Breast epithelium (tissue), 4 donors: ENCODE measurements at regions not wholly inside any gene's neighbourhood (a gene's known extent, or its start where the extent isn't known, plus 50 kb on each side); places are given as distances from the start of the nearest gene placed in this dataset.

ENCODE experiments used
- DNase-seq, 2 donors: peaks; one replicate each; pipeline ENCODE4 v3.0.0-alpha.2; 2019; ENCODE audit warnings: low spot score in 2 of 2
- H3K27ac ChIP-seq, 2 donors: fragments of 200-600 bp; sonication (generic) in 1 of 2; one replicate each; pipeline ENCODE4 v1.5.1; 2016 to 2019; ENCODE audit warnings: mild to moderate bottlenecking in 1 of 2
- H3K27me3 ChIP-seq, 2 donors: fragments of 200-600 bp; sonication (generic) in 1 of 2; one replicate each; pipeline versions ENCODE4 v1.5.1 to v1.6.0; 2017 to 2019; ENCODE audit warnings: control low read depth in 1 of 2, mild to moderate bottlenecking in 1 of 2
- H3K36me3 ChIP-seq: fragments of 200-600 bp; one replicate; pipeline ENCODE4 v1.5.1; 2019
- H3K4me1 ChIP-seq, 2 donors: fragments of 200-600 bp; sonication (generic); one replicate each; pipeline ENCODE4 v1.5.1; 2016 to 2019; ENCODE audit warnings: control low read depth in 1 of 2
- H3K4me3 ChIP-seq, 3 donors: fragments of 200-600 bp; sonication (generic); 1 replicate in 2 of 3; 2 replicates in 1 of 3; pipeline ENCODE4 v1.5.1; 2016 to 2019; ENCODE audit warnings: mild to moderate bottlenecking in 3 of 3, moderate library complexity in 2 of 3
- H3K9me3 ChIP-seq, 2 donors: fragments of 200-600 bp; sonication (generic) in 1 of 2; one replicate each; pipeline ENCODE4 v1.5.1; 2016 to 2019; ENCODE audit warnings: control low read depth in 1 of 2
- POLR2A ChIP-seq: fragments of 450-650 bp; IDR thresholded peaks from one replicate; pipeline ENCODE4 v1.6.1; 2016; ENCODE audit warnings: antibody characterized with exemption, mild to moderate bottlenecking, moderate library complexity
- POLR2AphosphoS5 ChIP-seq, 3 donors: sonication (generic); formaldehyde crosslinking; IDR thresholded peaks; one replicate each; pipeline ENCODE4 v1.6.1; 2017; ENCODE audit warnings: antibody characterized with exemption in 3 of 3
- intact Hi-C: fragments of 100-400 bp; cut with DNase I; formaldehyde crosslinking; loops from one replicate; pipeline ENCODE4 v1.15.1; 2023; ENCODE audit warnings: low total_unique reads
- TF ChIP-seq, protein P1 (sequence below), 3 donors: fragments of 450-650 bp; IDR thresholded peaks; one replicate each; pipeline ENCODE4 v1.5.1; 2016 to 2017; ENCODE audit warnings: antibody characterized with exemption in 3 of 3, mild to moderate bottlenecking in 3 of 3, moderate library complexity in 3 of 3

- no peak overlapping the region for H3K27ac ChIP-seq
- intact Hi-C loops, result no loop called here
- no peak overlapping the region for H3K4me3 ChIP-seq
- H3K36me3 ChIP-seq, result no peaks in the 10 kb centered on the region
- H3K4me1 ChIP-seq, result no peaks in the 10 kb centered on the region
- H3K9me3 ChIP-seq, result no peaks in the 10 kb centered on the region
- no peak for TF ChIP-seq POLR2AphosphoS5 (IDR thresholded peaks at IDR 0.05)
- TF ChIP-seq, protein P1, sequence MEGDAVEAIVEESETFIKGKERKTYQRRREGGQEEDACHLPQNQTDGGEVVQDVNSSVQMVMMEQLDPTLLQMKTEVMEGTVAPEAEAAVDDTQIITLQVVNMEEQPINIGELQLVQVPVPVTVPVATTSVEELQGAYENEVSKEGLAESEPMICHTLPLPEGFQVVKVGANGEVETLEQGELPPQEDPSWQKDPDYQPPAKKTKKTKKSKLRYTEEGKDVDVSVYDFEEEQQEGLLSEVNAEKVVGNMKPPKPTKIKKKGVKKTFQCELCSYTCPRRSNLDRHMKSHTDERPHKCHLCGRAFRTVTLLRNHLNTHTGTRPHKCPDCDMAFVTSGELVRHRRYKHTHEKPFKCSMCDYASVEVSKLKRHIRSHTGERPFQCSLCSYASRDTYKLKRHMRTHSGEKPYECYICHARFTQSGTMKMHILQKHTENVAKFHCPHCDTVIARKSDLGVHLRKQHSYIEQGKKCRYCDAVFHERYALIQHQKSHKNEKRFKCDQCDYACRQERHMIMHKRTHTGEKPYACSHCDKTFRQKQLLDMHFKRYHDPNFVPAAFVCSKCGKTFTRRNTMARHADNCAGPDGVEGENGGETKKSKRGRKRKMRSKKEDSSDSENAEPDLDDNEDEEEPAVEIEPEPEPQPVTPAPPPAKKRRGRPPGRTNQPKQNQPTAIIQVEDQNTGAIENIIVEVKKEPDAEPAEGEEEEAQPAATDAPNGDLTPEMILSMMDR (IDR thresholded peaks at IDR 0.05), result no peak
- TF ChIP-seq POLR2A, result no peak
- DNase-seq, result no peak
- no peaks in the 10 kb centered on the region for H3K27me3 ChIP-seq
Observed at GRCh38 chr15:37362414-37362813, 262.1 kb upstream of the MEIS2 start.

DNA sequence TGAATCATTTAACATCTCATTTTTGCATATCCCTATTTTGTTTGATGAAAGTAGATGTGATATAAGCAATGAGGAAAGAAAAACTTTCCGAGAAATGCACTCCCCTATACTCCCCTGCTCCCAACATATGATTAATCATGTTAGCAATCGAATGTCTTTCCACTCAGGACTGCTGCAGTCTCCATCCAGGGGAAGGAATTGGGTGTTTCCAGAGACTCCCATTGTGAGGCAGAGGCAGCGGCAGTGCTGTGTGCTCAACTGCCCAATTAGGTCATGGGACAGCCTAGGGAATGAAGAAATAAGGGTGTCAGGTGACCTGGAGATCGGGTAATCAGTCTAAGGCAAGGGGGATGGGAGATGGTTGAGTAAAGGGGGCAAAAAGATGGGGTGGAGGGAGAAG lies 268.6 kb upstream of the MEIS2 start:
- TF ChIP-seq, protein P1 (IDR thresholded peaks at IDR 0.05), result no peak
- TF ChIP-seq POLR2AphosphoS5 (IDR thresholded peaks at IDR 0.05) (no peak), POLR2A (no peak)
- Histone ChIP-seq H3K4me1 (no peaks in the 10 kb centered on the region), H3K4me3 (no peak overlapping the region), H3K9me3 (no peaks in the 10 kb centered on the region), H3K36me3 (no peaks in the 10 kb centered on the region), H3K27me3 (no peaks in the 10 kb centered on the region), H3K27ac (no peak overlapping the region)
- intact Hi-C loops, result no loop called here
- no peak for DNase-seq

DNA sequence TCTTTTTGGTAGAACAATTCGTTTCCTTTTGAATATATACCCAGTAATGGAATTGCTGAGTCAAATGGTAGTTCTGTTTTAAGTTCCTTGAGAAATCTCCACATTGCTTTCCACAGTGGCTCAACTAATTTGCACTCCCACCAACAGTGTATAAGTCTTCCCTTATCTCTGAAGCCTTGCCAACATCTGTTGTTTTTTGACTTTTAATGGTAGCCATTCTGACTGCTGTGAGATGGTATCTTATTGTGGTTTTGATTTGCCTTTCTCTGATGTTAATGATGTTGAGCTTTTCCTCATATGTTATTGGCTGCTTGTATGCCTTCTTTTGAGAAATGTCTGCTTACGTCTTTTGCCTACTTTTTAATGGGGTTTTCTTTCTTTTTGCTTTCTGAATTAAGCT lies 270.6 kb upstream of the MEIS2 start:
- intact Hi-C loops, result loop anchor here (10.0 kb wide), 1 partner anchor 386 kb away; no protein-coding TSS in a partner anchor
- TF ChIP-seq, protein P1 (IDR thresholded peaks at IDR 0.05), result no peak
- no peak for TF ChIP-seq POLR2AphosphoS5 (IDR thresholded peaks at IDR 0.05)
- TF ChIP-seq POLR2A, result no peak

DNA sequence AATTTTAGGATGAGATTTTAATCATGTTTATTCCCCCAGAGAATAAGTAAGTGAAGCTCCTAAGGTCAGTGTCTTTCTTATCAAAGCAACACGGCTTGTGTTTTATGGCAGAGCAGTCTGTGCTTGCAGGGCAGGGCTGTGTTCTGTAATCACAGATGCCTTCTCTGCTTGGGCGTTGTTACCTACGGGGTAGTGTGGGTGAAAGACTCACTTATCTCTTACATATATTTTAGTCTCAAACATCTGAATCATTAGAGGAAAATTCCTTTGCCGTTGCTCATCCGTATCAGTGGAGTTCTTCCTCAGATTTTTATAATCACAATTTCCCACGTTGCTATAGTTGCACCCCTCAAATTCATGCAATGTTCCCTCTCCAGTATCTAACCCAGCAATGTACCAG lies 271.7 kb upstream of the MEIS2 start:
- H3K4me3 ChIP-seq, result no peak overlapping the region
- TF ChIP-seq POLR2AphosphoS5 (IDR thresholded peaks at IDR 0.05) (no peak), POLR2A (no peak)
- TF ChIP-seq, protein P1 (IDR thresholded peaks at IDR 0.05), result no peak
- DNase-seq, result no peak
- intact Hi-C loops, result loop anchor here (10.0 kb wide), 1 partner anchor 387 kb away; no protein-coding TSS in a partner anchor
- H3K4me1 ChIP-seq, result no peaks in the 10 kb centered on the region
- no peak overlapping the region for H3K27ac ChIP-seq
- H3K9me3 ChIP-seq, result no peaks in the 10 kb centered on the region
- no peaks in the 10 kb centered on the region for H3K27me3 ChIP-seq
- H3K36me3 ChIP-seq, result no peaks in the 10 kb centered on the region

More for the DNA sequence above, 270.6 kb upstream of the MEIS2 start:
- H3K36me3 ChIP-seq, result no peaks in the 10 kb centered on the region
- DNase-seq, result no peak
- H3K4me1 ChIP-seq, result no peaks in the 10 kb centered on the region
- no peak overlapping the region for H3K27ac ChIP-seq
- H3K27me3 ChIP-seq, result no peaks in the 10 kb centered on the region
- no peaks in the 10 kb centered on the region for H3K9me3 ChIP-seq
- H3K4me3 ChIP-seq, result no peak overlapping the region

DNA sequence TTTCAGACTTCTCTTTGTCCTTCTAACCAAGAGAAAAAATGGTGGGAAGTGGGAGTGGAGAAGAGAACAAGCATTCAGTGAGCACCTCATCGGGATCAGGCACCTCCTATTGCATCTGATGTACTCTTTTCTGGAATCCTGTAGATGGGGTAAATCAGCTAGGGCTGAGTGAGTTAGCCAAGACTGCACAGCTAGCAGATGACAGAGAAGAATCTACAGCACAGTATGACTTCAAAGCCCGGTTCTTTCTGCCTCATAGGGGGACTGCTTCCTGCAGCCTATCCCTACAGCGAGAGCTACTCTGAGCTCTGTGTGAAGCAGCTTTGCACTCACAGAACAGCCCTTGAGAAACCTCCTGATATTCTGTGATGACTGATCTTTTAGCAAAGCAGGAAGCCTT lies 275.2 kb upstream of the MEIS2 start:
- no peak overlapping the region for H3K27ac ChIP-seq
- H3K36me3 ChIP-seq, result no peaks in the 10 kb centered on the region
- no peaks in the 10 kb centered on the region for H3K27me3 ChIP-seq
- no peak overlapping the region for H3K4me3 ChIP-seq
- intact Hi-C loops, result loop anchor here (10.0 kb wide), 1 partner anchor 391 kb away; no protein-coding TSS in a partner anchor
- H3K9me3 ChIP-seq, result no peaks in the 10 kb centered on the region
- no peak for DNase-seq
- no peaks in the 10 kb centered on the region for H3K4me1 ChIP-seq
- TF ChIP-seq POLR2AphosphoS5 (IDR thresholded peaks at IDR 0.05) (no peak), POLR2A (no peak)
- TF ChIP-seq, protein P1 (IDR thresholded peaks at IDR 0.05), result no peak
